Lower leg skin (tissue), 3 donors: ENCODE measurements at regions not wholly inside any gene's neighbourhood (a gene's known extent, or its start where the extent isn't known, plus 50 kb on each side); places are given as distances from the start of the nearest gene placed in this dataset.

Source experiments
- POLR2A ChIP-seq, 2 donors: fragments of 450-650 bp; IDR thresholded peaks; one replicate each; pipeline ENCODE4 v1.6.1; 2016 to 2017; ENCODE audit warnings: antibody characterized with exemption in 2 of 2, mild to moderate bottlenecking in 1 of 2, moderate library complexity in 1 of 2
- TF ChIP-seq, protein P1 (sequence below), 3 donors: fragments of 450-650 bp; IDR thresholded peaks; one replicate each; pipeline ENCODE4 v1.5.1; 2016; ENCODE audit warnings: antibody characterized with exemption in 3 of 3, mild to moderate bottlenecking in 3 of 3, moderate library complexity in 2 of 3

DNA sequence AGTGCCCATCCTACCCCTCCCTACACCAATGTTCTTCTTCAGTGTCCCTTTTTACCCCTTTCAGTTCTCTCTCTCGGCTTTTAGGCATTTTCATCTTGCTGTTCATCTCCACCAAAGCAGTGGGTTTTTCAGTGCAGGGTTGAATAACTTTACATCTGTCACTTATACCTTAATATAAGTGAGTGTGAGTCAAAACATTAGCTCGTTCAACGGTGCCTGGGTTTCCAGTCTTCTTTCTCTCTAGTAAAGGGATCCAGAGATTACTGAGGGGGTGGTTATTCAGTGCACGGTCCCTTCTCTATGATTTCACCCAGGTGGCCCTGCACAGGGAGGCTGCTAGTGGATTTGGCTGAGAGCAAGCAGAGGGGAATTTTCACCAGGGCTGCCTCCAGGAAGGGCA lies 210.6 kb upstream of the CDH5 start:
- TF ChIP-seq, protein P1, sequence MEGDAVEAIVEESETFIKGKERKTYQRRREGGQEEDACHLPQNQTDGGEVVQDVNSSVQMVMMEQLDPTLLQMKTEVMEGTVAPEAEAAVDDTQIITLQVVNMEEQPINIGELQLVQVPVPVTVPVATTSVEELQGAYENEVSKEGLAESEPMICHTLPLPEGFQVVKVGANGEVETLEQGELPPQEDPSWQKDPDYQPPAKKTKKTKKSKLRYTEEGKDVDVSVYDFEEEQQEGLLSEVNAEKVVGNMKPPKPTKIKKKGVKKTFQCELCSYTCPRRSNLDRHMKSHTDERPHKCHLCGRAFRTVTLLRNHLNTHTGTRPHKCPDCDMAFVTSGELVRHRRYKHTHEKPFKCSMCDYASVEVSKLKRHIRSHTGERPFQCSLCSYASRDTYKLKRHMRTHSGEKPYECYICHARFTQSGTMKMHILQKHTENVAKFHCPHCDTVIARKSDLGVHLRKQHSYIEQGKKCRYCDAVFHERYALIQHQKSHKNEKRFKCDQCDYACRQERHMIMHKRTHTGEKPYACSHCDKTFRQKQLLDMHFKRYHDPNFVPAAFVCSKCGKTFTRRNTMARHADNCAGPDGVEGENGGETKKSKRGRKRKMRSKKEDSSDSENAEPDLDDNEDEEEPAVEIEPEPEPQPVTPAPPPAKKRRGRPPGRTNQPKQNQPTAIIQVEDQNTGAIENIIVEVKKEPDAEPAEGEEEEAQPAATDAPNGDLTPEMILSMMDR (IDR thresholded peaks at IDR 0.05): no peak
- no peak for TF ChIP-seq POLR2A (IDR thresholded peaks at IDR 0.05)
